Small intestine (tissue), 7 donors: ENCODE measurements at regions not wholly inside any gene's neighbourhood (a gene's known extent, or its start where the extent isn't known, plus 50 kb on each side); places are given as distances from the start of the nearest gene placed in this dataset.

Experiments
- DNase-seq, 2 donors: peaks; one replicate each; pipeline versions ENCODE4 v3.0.0 to v3.0.0-alpha.2; 2013
- FAIRE-seq: peaks from 2 replicates; lab custom pipeline; 2012; peaks lifted over from hg19 to GRCh38; lab: Jason Lieb, UNC
- H3K27ac ChIP-seq, 3 donors: one replicate each; pipeline ENCODE4 v1.5.1; 2013; ENCODE audit warnings: low read length in 2 of 3, mild to moderate bottlenecking in 2 of 3, control low read depth in 1 of 3, inconsistent platforms in 1 of 3, low read depth in 1 of 3, moderate library complexity in 1 of 3
- H3K27me3 ChIP-seq, 3 donors: one replicate each; pipeline ENCODE4 v1.6.1; 2013; ENCODE audit warnings: low read length in 3 of 3, inconsistent platforms in 1 of 3; ENCODE audit not compliant: control insufficient read depth in 3 of 3, insufficient read depth in 3 of 3
- H3K36me3 ChIP-seq, 3 donors: one replicate each; pipeline ENCODE4 v1.6.1; 2013; ENCODE audit warnings: low read length in 3 of 3, inconsistent platforms in 1 of 3, low read depth in 1 of 3, mild to moderate bottlenecking in 1 of 3, moderate library complexity in 1 of 3; ENCODE audit not compliant: control insufficient read depth in 3 of 3, insufficient read depth in 2 of 3
- H3K4me1 ChIP-seq, 3 donors: one replicate each; pipeline ENCODE4 v1.6.1; 2013; ENCODE audit warnings: low read length in 2 of 3, inconsistent platforms in 1 of 3, low read depth in 1 of 3, mild to moderate bottlenecking in 1 of 3, moderate library complexity in 1 of 3; ENCODE audit not compliant: control insufficient read depth in 3 of 3, insufficient read depth in 2 of 3
- H3K4me3 ChIP-seq, 3 donors: one replicate each; pipeline ENCODE4 v1.5.1; 2013; ENCODE audit warnings: low read length in 3 of 3, control low read depth in 1 of 3, inconsistent platforms in 1 of 3, low read depth in 1 of 3, mild to moderate bottlenecking in 1 of 3, moderate library complexity in 1 of 3
- H3K9me3 ChIP-seq, 2 donors: one replicate each; pipeline ENCODE4 v1.6.1; 2013; ENCODE audit warnings: low read depth in 1 of 2, low read length in 1 of 2; ENCODE audit not compliant: control insufficient read depth in 2 of 2, insufficient read depth in 1 of 2
- WGBS, 3 donors: extraction: QIAGEN DNeasy Blood & Tissue Kit; methylation state at CpG; one replicate each; pipeline ENCODE4 v1.1.7; 2013; 5-methylcytosine and 5-hydroxymethylcytosine counted together
- donor health status: healthy with polysubstance abuse.
- donor health status: control.
- donor health status: control.
- donor health status: Bipolar disorder and iron deficiency.
- donor health status: healthy.

- peaks cover 0 to 12% of the 10 kb centered on the region in 2 donors for H3K9me3 ChIP-seq
- no peaks in the 10 kb centered on the region for H3K4me1 ChIP-seq
- H3K27ac ChIP-seq, result no peak overlapping the region
- H3K4me3 ChIP-seq, result no peak overlapping the region
- no peak for FAIRE-seq
- no peaks in the 10 kb centered on the region for H3K36me3 ChIP-seq
- no peaks in the 10 kb centered on the region for H3K27me3 ChIP-seq
- DNase-seq, result no peak
These were observed 78.3 kb downstream of the PLK2 start for GRCh38 chr5:58381566-58381965.

GRCh38 chr5:58380655-58381054 is 79.2 kb downstream of the PLK2 start:
- Histone ChIP-seq H3K27ac (no peak overlapping the region), H3K27me3 (no peaks in the 10 kb centered on the region), H3K4me1 (no peaks in the 10 kb centered on the region), H3K9me3 (peaks cover 0 to 12% of the 10 kb centered on the region in 2 donors), H3K4me3 (no peak overlapping the region), H3K36me3 (no peaks in the 10 kb centered on the region)
- FAIRE-seq, result no peak
- no peak for DNase-seq

GRCh38 chr5:58378613-58379390 is 81.1 kb downstream of the PLK2 start:
- Histone ChIP-seq H3K27ac (no peak overlapping the region), H3K36me3 (no peaks in the 10 kb centered on the region), H3K4me3 (no peak overlapping the region), H3K9me3 (peaks cover 0 to 12% of the 10 kb centered on the region in 2 donors), H3K4me1 (no peaks in the 10 kb centered on the region), H3K27me3 (no peaks in the 10 kb centered on the region)
- DNase-seq (no peak), FAIRE-seq (no peak)
- 81 to 93% (median 85%) methylated on average over 6 of the region's 6 CpGs for WGBS, 3 donors

GRCh38 chr5:58370606-58371005 is 89.3 kb downstream of the PLK2 start:
- FAIRE-seq (no peak), DNase-seq (no peak)
- Histone ChIP-seq H3K4me3 (no peak overlapping the region), H3K4me1 (no peaks in the 10 kb centered on the region), H3K27ac (no peak overlapping the region), H3K27me3 (no peaks in the 10 kb centered on the region), H3K36me3 (no peaks in the 10 kb centered on the region), H3K9me3 (no peaks in the 10 kb centered on the region)
- WGBS, 3 donors, result 74 to 82% (median 78%) methylated on average over 5 of the region's 5 CpGs

- H3K9me3 ChIP-seq, result no peaks in the 10 kb centered on the region
- no peaks in the 10 kb centered on the region for H3K36me3 ChIP-seq
- H3K4me3 ChIP-seq, result no peak overlapping the region
- DNase-seq, result no peak
- no peak for FAIRE-seq
- no peaks in the 10 kb centered on the region for H3K4me1 ChIP-seq
- 22 to 59% (median 34%) methylated on average over 5 of the region's 5 CpGs for WGBS, 3 donors
- H3K27me3 ChIP-seq, result no peaks in the 10 kb centered on the region
- H3K27ac ChIP-seq, result no peak overlapping the region
These were observed 90.2 kb downstream of the PLK2 start for GRCh38 chr5:58369513-58370190.

GRCh38 chr5:58366461-58366860 is 93.4 kb downstream of the PLK2 start:
- no peak for DNase-seq
- no peak overlapping the region for H3K4me3 ChIP-seq
- no peak for FAIRE-seq
- no peaks in the 10 kb centered on the region for H3K4me1 ChIP-seq
- H3K27me3 ChIP-seq, result no peaks in the 10 kb centered on the region
- no peaks in the 10 kb centered on the region for H3K36me3 ChIP-seq
- no peaks in the 10 kb centered on the region for H3K9me3 ChIP-seq
- H3K27ac ChIP-seq, result no peak overlapping the region
- 61 to 77% (median 61%) methylated on average over 4 of the region's 4 CpGs for WGBS, 3 donors

- 59 to 85% (median 68%) methylated on average over 3 of the region's 3 CpGs for WGBS, 3 donors
These were observed 94.1 kb downstream of the PLK2 start for GRCh38 chr5:58365791-58366190.

GRCh38 chr5:58363461-58364249 is 96.2 kb downstream of the PLK2 start:
- Histone ChIP-seq H3K4me3 (no peak overlapping the region), H3K27ac (no peak overlapping the region), H3K27me3 (no peaks in the 10 kb centered on the region), H3K36me3 (no peaks in the 10 kb centered on the region), H3K9me3 (no peaks in the 10 kb centered on the region), H3K4me1 (no peaks in the 10 kb centered on the region)
- no peak for FAIRE-seq
- WGBS, 3 donors, result 81 to 89% (median 86%) methylated on average over 8 of the region's 8 CpGs
- no peak for DNase-seq

More at GRCh38 chr5:58365791-58366190, 94.1 kb downstream of the PLK2 start:
- FAIRE-seq, result no peak
- Histone ChIP-seq H3K9me3 (no peaks in the 10 kb centered on the region), H3K4me1 (no peaks in the 10 kb centered on the region), H3K27ac (no peak overlapping the region), H3K36me3 (no peaks in the 10 kb centered on the region), H3K4me3 (no peak overlapping the region), H3K27me3 (no peaks in the 10 kb centered on the region)
- DNase-seq, result no peak
